Amniotic epithelial cell (primary cell): ENCODE measurements at regions not wholly inside any gene's neighbourhood (a gene's known extent, or its start where the extent isn't known, plus 50 kb on each side); places are given as distances from the start of the nearest gene placed in this dataset.

ENCODE experiments used
- DNase-seq: peaks from one replicate; pipeline ENCODE4 v3.0.0-alpha.2; 2010; ENCODE audit warnings: low read depth

DNA sequence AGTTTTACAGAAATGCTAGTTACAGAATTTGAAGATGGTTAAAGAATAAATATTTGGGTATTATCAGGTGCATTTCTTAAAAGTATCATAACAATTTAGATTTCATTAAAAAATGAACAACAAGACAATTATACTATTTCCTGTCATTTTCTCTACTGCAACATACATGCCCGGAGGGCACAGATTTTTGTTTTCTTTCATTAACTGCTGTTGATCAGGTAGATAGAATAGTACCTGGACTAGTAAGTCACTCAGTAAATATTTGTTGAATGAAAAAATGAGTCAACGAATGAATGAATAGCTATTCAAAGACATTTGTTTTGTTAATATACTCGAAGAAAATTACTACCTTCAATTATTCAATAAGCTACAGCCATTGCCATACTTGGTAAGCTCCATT lies 531.2 kb upstream of the VRK2 start:
- no peak for DNase-seq

- DNase-seq = peak; percentile 54
Observed at GRCh38 chr2:57516698-57517340, 529.8 kb upstream of the VRK2 start.

GRCh38 chr2:57523304-57523703 lies 523.3 kb upstream of the VRK2 start:
- DNase-seq = no peak

GRCh38 chr2:57527685-57528084 lies 518.9 kb upstream of the VRK2 start:
- DNase-seq = no peak

GRCh38 chr2:57528499-57528898 lies 518.1 kb upstream of the VRK2 start:
- DNase-seq = no peak

GRCh38 chr2:57534358-57534757 lies 512.2 kb upstream of the VRK2 start:
- DNase-seq = no peak

- DNase-seq = no peak
Observed at GRCh38 chr2:57536535-57537231, 509.9 kb upstream of the VRK2 start.

DNA sequence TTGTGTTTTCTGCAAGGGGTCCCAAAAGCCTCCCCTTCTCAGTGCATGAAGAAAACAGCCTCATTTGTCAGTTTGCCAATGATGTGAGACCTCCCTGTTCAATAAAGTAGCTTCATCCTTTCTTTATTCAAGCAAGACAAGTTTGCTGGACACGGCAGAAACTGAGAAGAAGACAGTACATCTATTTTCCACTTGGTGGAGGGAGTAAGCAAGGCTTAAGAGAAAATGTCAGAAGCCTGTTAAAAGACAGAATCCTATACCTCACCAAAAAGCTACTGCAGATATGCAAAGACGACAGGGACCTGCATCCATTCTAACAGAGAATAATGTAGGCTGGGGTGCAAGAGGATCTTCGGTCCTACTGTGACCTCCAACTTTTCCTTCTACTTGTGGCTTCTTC lies 506.8 kb upstream of the VRK2 start:
- DNase-seq = no peak

GRCh38 chr2:57542081-57542480 lies 504.5 kb upstream of the VRK2 start:
- no peak for DNase-seq

- no peak for DNase-seq
Observed at GRCh38 chr2:57543211-57543610, 503.4 kb upstream of the VRK2 start.

DNA sequence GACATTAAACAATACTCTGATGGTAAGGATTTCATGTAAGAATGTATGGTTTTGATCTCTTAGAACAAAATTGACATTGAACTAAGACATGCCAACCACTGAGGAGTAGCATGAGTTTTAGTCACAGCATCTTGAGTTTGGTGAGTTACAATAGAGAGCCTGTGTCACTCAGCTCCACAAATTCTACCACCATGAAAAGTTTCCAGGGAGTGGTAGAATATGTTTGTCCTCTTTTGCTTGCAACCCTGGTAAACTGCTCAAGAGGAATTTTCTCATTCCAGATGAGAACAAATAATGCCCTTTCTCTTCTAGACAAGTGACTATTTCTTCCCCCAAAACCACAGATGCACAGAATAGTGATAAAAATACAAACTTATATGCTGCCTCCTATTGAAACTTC lies 502.0 kb upstream of the VRK2 start:
- DNase-seq = no peak

- no peak for DNase-seq
Observed at GRCh38 chr2:57546478-57546877, 500.1 kb upstream of the VRK2 start.

- peak; percentile 22 for DNase-seq
Observed at GRCh38 chr2:57549642-57550102, 496.9 kb upstream of the VRK2 start.

DNA sequence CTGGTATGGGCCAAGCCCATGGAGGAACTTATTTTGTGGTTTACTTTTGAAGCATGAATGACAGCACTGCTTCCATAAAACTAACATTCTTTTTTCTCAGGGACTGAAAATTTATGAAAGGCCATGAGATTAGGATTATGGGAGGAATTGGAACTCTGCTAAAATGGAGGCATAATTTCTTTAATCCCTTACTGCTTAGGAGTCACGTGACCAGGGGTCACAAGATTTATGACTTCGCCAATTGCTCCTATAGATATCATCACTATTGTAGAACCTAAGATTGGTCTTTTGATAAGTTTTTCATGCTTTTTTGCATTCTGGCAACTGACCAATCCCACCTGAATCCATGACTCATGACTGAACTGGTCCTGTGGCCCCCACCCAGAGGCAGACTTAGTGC lies 495.7 kb upstream of the VRK2 start:
- DNase-seq = no peak

DNA sequence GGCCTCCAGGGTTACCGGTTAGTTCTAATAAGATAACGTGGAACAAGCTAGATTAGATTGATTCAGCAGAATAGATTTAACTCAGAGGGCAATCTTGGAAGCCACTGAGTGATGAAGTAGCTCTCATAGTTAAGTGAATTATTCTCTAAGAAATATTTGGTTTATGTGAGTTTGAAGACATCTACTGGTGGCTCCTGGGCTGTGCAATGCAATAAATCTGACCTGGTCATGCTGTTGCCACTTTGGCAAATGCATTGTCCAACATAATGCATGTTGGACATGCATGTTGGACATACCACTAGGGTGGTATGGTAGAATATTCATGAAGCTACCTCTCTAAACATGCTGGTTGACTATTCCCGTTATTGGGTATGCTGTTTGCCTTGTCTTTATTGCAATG lies 493.7 kb upstream of the VRK2 start:
- no peak for DNase-seq

GRCh38 chr2:57554348-57554747 lies 492.3 kb upstream of the VRK2 start:
- DNase-seq = no peak

GRCh38 chr2:57558312-57558711 lies 488.3 kb upstream of the VRK2 start:
- no peak for DNase-seq

GRCh38 chr2:57562495-57562894 lies 484.1 kb upstream of the VRK2 start:
- DNase-seq = no peak

DNA sequence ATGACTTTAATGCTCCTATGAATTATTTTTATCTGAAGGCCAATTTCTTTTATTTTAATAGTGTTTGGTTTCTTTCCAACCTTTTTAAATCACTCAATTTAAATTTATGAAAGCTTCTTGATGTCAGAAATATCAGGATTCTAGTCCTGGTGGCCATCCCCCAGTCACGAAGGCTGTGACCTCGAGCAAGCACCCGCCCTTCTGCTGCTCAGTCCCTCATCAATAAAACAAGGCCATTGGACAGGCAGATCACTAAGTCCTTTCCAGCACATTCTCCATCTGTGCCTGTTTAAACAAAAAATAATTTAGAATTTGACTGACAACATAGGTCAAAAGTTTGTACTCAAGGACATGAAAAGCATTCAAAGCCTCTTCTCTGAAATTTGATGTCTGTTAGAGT lies 483.6 kb upstream of the VRK2 start:
- no peak for DNase-seq

DNA sequence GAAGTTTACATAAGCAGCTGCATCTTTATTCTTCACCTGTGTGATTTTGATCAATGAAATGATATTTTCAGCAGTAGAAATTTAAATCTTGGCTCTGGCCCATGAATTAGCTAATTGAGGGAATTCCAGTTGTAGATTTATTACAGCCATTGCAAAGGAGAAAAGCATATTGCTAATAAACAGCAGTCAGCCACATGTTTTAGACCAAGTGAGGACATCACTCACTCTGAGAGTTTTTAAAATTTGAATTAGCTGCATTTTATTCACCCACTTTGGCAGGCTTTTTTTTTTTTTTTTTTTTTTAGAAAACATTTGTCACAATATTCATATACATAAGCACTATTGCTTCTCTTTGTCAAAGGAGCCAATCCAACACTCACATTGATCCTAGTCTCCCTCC lies 479.4 kb upstream of the VRK2 start:
- no peak for DNase-seq

DNA sequence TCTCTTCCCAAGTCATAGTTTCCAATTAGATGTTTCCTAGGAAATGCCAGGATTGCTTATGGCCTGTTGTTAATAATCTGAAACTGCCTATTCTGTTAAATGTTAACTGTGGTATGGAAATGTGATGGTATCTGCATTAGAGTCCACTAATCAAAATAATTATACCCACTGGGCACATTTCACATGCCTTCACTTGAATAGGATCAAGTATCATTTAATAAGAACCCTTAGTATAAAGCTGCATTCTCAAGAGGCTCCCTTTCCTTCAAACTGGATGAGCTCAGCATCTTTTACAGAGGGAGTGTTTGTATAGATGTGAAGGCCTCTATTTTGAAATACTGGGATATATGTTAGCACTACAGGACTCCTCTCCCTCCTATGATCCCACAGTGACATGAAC lies 477.2 kb upstream of the VRK2 start:
- no peak for DNase-seq

DNA sequence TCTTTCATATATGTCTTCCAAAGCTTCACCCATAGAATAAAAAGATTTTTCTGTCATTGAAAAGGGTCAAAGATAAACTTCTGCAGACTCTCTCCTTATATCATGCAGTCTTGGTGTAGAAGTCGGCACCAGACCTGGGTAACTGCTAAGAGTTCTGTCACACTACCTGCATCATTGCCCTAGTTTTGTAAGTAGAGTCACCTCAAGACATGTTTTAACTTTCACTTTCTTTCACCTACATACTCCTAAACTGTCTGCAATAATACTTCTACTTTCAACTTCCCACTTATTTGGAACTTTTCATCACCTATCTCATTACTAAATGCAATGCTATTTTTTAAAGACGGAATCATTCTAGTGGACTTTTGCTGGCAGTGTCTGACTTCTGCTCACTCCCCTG lies 475.6 kb upstream of the VRK2 start:
- DNase-seq = no peak

DNA sequence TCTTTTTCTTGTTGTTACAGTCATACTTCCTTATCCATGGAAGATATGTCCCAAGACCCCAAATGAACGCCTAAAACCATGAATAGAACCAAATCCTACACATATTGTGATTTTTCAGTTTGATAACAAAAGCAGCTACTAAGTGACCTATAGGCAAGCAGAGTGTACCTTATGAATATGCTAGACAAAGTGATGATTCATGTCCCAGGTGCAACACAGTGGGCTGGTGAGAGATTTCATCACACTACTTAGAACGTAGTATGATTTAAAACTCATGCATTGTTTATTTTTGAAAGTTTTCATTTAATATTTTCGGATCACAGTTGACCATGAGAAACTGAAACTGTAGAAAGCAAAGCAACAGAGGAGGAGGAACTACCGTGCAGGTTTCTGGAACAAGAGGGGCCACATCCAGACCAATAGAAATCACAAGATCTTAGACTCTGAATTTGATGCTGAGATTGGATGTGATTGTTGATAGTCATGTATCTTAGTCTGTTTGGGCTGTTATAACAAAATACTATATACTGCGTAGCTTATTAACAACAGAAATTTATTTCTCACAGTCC lies 470.8 kb upstream of the VRK2 start:
- no peak for DNase-seq

DNA sequence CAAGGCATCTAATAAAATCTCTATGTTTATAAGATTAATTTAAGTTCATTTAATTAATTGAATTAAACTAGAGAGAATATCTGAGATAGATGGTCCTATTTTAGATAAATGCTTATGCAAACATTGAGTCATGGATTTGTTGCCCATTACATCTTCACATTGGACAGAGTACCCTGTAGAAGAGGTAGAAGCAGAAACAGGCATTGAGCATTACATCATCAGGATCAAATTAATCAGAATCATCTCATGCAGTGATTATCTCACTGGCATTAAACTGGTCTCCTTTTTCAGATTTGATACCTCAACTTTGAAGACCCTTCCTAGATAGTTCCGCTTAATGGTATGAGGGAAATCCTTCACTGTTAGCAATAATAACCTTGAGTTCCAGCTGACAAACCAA lies 469.6 kb upstream of the VRK2 start:
- no peak for DNase-seq
